H9 (cell line): ENCODE measurements at regions not wholly inside any gene's neighbourhood (a gene's known extent, or its start where the extent isn't known, plus 50 kb on each side); places are given as distances from the start of the nearest gene placed in this dataset.

Experiments used
- DNase-seq: peaks from one replicate; pipeline ENCODE4 v3.0.0-alpha.2; 2017
- H2AFZ ChIP-seq: one replicate; pipeline ENCODE4 v1.6.1; 2013; ENCODE audit warnings: mild to moderate bottlenecking, low read length, control low read depth, moderate library complexity
- H2AK5ac ChIP-seq: 2 replicates; pipeline ENCODE4 v1.6.1; 2013; ENCODE audit warnings: low read length, control low read depth, mixed read lengths; ENCODE audit not compliant: insufficient read length
- H2BK120ac ChIP-seq: one replicate; pipeline ENCODE4 v1.6.1; 2013; ENCODE audit warnings: low read depth, mild to moderate bottlenecking, low read length, control low read depth, inconsistent platforms; ENCODE audit not compliant: poor library complexity, severe bottlenecking
- H2BK12ac ChIP-seq: 2 replicates; pipeline ENCODE4 v1.6.1; 2013; ENCODE audit warnings: low read length, control low read depth, mixed read lengths, low read depth; ENCODE audit not compliant: insufficient read length
- H2BK15ac ChIP-seq: 2 replicates; pipeline ENCODE4 v1.6.1; 2013; ENCODE audit warnings: low read depth, low read length, control low read depth
- H2BK20ac ChIP-seq: one replicate; pipeline ENCODE4 v1.6.1; 2013; ENCODE audit warnings: low read depth, mild to moderate bottlenecking, low read length, control low read depth, inconsistent platforms; ENCODE audit not compliant: poor library complexity, severe bottlenecking
- H2BK5ac ChIP-seq: 2 replicates; pipeline ENCODE4 v1.6.1; 2013; ENCODE audit warnings: low read length, control low read depth, mixed read lengths; ENCODE audit not compliant: insufficient read length
- H3K14ac ChIP-seq: 2 replicates; pipeline ENCODE4 v1.6.1; 2013; ENCODE audit warnings: low read length, control low read depth; ENCODE audit not compliant: insufficient read depth
- H3K18ac ChIP-seq: 2 replicates; pipeline ENCODE4 v1.6.1; 2013; ENCODE audit warnings: low read depth, mild to moderate bottlenecking, mixed read lengths, low read length, control low read depth; ENCODE audit not compliant: insufficient read length
- H3K23ac ChIP-seq: 2 replicates; pipeline ENCODE4 v1.6.1; 2013; ENCODE audit warnings: low read length, control low read depth, mixed read lengths, low read depth; ENCODE audit not compliant: insufficient read length
- H3K23me2 ChIP-seq: 2 replicates; pipeline ENCODE4 v1.6.1; 2013; ENCODE audit warnings: low read depth, mild to moderate bottlenecking, mixed read lengths, low read length, control low read depth; ENCODE audit not compliant: insufficient read length, poor library complexity, severe bottlenecking
- H3K27ac ChIP-seq: 2 replicates; pipeline ENCODE4 v1.5.1; 2013; ENCODE audit warnings: low read length, control low read depth, mixed read lengths, low read depth; ENCODE audit not compliant: insufficient read length
- H3K27me3 ChIP-seq: 2 replicates; pipeline ENCODE4 v1.6.1; 2013; ENCODE audit warnings: low read length, control low read depth, inconsistent platforms; ENCODE audit not compliant: insufficient read depth
- H3K4ac ChIP-seq: 2 replicates; pipeline ENCODE4 v1.6.1; 2013; ENCODE audit warnings: low read depth, mild to moderate bottlenecking, control low read depth, inconsistent platforms, low read length, moderate library complexity
- H3K4me1 ChIP-seq: 2 replicates; pipeline ENCODE4 v1.6.1; 2013; ENCODE audit warnings: low read length, control low read depth, inconsistent platforms; ENCODE audit not compliant: insufficient read depth
- H3K4me2 ChIP-seq: 2 replicates; pipeline ENCODE4 v1.6.1; 2013; ENCODE audit warnings: low read length, control low read depth, mixed read lengths; ENCODE audit not compliant: insufficient read length, insufficient read depth
- H3K56ac ChIP-seq: 2 replicates; pipeline ENCODE4 v1.6.1; 2013; ENCODE audit warnings: low read depth, mild to moderate bottlenecking, mixed read lengths, low read length, control low read depth; ENCODE audit not compliant: insufficient read length
- H3K79me1 ChIP-seq: 2 replicates; pipeline ENCODE4 v1.6.1; 2013; ENCODE audit warnings: low read depth, mild to moderate bottlenecking, moderate library complexity, low read length, control low read depth, inconsistent platforms; ENCODE audit not compliant: insufficient read depth, poor library complexity, severe bottlenecking
- H3K79me2 ChIP-seq: 2 replicates; pipeline ENCODE4 v1.6.1; 2013; ENCODE audit warnings: low read length, control low read depth, inconsistent platforms; ENCODE audit not compliant: insufficient read depth
- H3K9ac ChIP-seq: 2 replicates; pipeline ENCODE4 v1.6.1; 2013; ENCODE audit warnings: low read length, control low read depth, mixed read lengths; ENCODE audit not compliant: insufficient read length; ENCODE audit errors: extremely low read depth
- H3K9me3 ChIP-seq: one replicate; pipeline ENCODE4 v1.6.1; 2013; ENCODE audit warnings: low read depth, low read length, inconsistent platforms; ENCODE audit not compliant: control insufficient read depth
- H3T11ph ChIP-seq: one replicate; pipeline ENCODE4 v1.6.1; 2013; ENCODE audit warnings: mild to moderate bottlenecking, low read length, control low read depth, inconsistent platforms
- H4K20me1 ChIP-seq: one replicate; pipeline ENCODE4 v1.6.1; 2013; ENCODE audit not compliant: control insufficient read depth, insufficient read length, insufficient read depth
- H4K5ac ChIP-seq: 2 replicates; pipeline ENCODE4 v1.6.1; 2013; ENCODE audit warnings: low read depth, mild to moderate bottlenecking, mixed read lengths, low read length, control low read depth; ENCODE audit not compliant: insufficient read length
- H4K8ac ChIP-seq: replicated peaks from 2 replicates; pipeline ENCODE4 v1.6.1; 2013; ENCODE audit warnings: low read length, control low read depth, mixed read lengths, low read depth; ENCODE audit not compliant: insufficient read length
- H4K91ac ChIP-seq: 2 replicates; pipeline ENCODE4 v1.6.1; 2013; ENCODE audit warnings: low read depth, mild to moderate bottlenecking, moderate library complexity, mixed read lengths, low read length, control low read depth; ENCODE audit not compliant: insufficient read length
- H3K27ac Mint-ChIP-seq, 3 experiments: 2 replicates in 2 of 3; 3 replicates in 1 of 3; pipeline ENCODE4 v1.8.0; 2020 to 2021; ENCODE audit warnings: mixed read lengths in 3 of 3, mild to moderate bottlenecking in 1 of 3, moderate library complexity in 1 of 3
- H3K27me3 Mint-ChIP-seq: 2 replicates; pipeline ENCODE4 v1.8.0; 2021; ENCODE audit warnings: low read depth, mild to moderate bottlenecking, moderate library complexity, mixed read lengths
- H3K36me3 Mint-ChIP-seq, 3 experiments: 2 replicates in 2 of 3; 3 replicates in 1 of 3; pipeline ENCODE4 v1.8.0; 2020 to 2021; ENCODE audit warnings: low read depth in 3 of 3, mixed read lengths in 3 of 3; ENCODE audit not compliant: insufficient read depth in 1 of 3
- H3K4me1 Mint-ChIP-seq, 2 experiments: 2 replicates each; pipeline ENCODE4 v1.8.0; 2020; ENCODE audit warnings: mixed read lengths in 2 of 2
- H3K4me3 Mint-ChIP-seq, 2 experiments: 2 replicates in 1 of 2; 3 replicates in 1 of 2; pipeline ENCODE4 v1.8.0; 2020 to 2021; ENCODE audit warnings: mild to moderate bottlenecking in 2 of 2, mixed read lengths in 2 of 2, moderate library complexity in 1 of 2
- H3K9me3 Mint-ChIP-seq, 2 experiments: 2 replicates in 1 of 2; 3 replicates in 1 of 2; pipeline ENCODE4 v1.8.0; 2020; ENCODE audit warnings: mild to moderate bottlenecking in 2 of 2, mixed read lengths in 2 of 2, moderate library complexity in 1 of 2
- WGBS: extraction: QIAGEN DNeasy Blood & Tissue Kit; methylation state at CpG from one replicate; pipeline ENCODE4 v1.1.7; 2013; ENCODE audit warnings: missing lambda C conversion rate, low lambda C conversion rate, mixed read lengths; ENCODE audit not compliant: insufficient read length; ENCODE audit errors: extremely low coverage; 5-methylcytosine and 5-hydroxymethylcytosine counted together
- TF ChIP-seq, protein P1 (sequence below): fragments of 200-600 bp; sonication (generic); conservative IDR thresholded peaks from 3 replicates; pipeline ENCODE4 v1.8.0; 2021; ENCODE audit warnings: antibody characterized with exemption, mild to moderate bottlenecking

DNA sequence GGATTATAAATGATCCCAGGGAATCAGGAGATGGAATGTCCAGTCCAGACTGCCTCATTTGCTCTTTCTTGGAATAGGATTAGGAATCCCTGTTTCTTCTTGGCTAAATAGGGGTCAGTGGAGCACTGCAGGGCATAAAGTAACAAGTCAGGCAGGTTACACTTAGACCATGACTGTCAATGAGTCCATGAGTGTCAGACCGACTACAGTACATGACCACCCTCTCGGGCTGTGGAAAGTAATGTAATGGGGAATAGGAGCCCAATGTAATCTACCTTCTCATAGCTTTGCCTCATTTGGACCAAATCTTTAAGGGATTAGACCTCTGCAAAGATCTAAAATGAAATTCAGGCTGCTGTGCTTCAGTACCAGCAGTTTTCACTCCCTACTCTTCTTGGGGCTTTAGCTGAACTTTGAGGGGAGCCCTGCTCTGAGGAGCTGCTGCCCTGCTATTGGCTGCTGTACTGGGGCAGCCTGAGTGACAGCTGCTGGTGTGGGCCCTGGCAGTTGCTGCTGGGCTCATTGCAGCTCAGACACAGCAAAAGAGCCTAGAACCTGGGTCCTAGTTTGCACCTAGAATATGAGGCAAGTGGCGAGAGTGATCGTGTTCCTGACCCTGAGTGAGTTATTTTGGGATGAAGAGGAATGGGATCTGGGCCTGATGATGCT lies 62.2 kb upstream of the OR4E1 start:
- Histone ChIP-seq H3K23ac (no peak overlapping the region), H3K27ac (no peak overlapping the region), H2BK5ac (no peak overlapping the region), H3K9me3 (no peaks in the 10 kb centered on the region), H3K18ac (no peak overlapping the region), H3K56ac (no peak overlapping the region), H2BK15ac (no peak overlapping the region), H4K5ac (no peak overlapping the region), H4K8ac (no peak overlapping the region), H4K91ac (no peak overlapping the region), H3K79me1 (no peaks in the 10 kb centered on the region), H2AFZ (no peak overlapping the region), H2BK120ac (no peak overlapping the region), H3K4me1 (no peaks in the 10 kb centered on the region), H4K20me1 (no peaks in the 10 kb centered on the region), H3K79me2 (no peaks in the 10 kb centered on the region), H3K4me2 (no peak overlapping the region), H3K27me3 (no peaks in the 10 kb centered on the region), H2BK12ac (no peak overlapping the region), H3K23me2 (no peaks in the 10 kb centered on the region), H3K14ac (no peak overlapping the region), H3K9ac (no peak overlapping the region), H2AK5ac (no peak overlapping the region), H3T11ph (no peak overlapping the region), H3K4ac (no peak overlapping the region), H2BK20ac (no peak overlapping the region)
- no peaks in the 10 kb centered on the region for H3K36me3 Mint-ChIP-seq
- no peak for DNase-seq
- TF ChIP-seq, protein P1, sequence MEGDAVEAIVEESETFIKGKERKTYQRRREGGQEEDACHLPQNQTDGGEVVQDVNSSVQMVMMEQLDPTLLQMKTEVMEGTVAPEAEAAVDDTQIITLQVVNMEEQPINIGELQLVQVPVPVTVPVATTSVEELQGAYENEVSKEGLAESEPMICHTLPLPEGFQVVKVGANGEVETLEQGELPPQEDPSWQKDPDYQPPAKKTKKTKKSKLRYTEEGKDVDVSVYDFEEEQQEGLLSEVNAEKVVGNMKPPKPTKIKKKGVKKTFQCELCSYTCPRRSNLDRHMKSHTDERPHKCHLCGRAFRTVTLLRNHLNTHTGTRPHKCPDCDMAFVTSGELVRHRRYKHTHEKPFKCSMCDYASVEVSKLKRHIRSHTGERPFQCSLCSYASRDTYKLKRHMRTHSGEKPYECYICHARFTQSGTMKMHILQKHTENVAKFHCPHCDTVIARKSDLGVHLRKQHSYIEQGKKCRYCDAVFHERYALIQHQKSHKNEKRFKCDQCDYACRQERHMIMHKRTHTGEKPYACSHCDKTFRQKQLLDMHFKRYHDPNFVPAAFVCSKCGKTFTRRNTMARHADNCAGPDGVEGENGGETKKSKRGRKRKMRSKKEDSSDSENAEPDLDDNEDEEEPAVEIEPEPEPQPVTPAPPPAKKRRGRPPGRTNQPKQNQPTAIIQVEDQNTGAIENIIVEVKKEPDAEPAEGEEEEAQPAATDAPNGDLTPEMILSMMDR, result no peak
- WGBS, result no CpG with 5 or more reads among the region's 4 CpGs
- no peaks in the 10 kb centered on the region; a peak in 1 of 5 replicates for H3K9me3 Mint-ChIP-seq
- H3K4me3 Mint-ChIP-seq, result no peak overlapping the region
- peak overlapping the region in 1 of 3 experiments; percentile 18; a peak in 1 of 7 replicates for H3K27ac Mint-ChIP-seq
- H3K4me1 Mint-ChIP-seq, result peaks cover under 1 to 2% of the 10 kb centered on the region in 2 experiments; a peak in 2 of 4 replicates
- H3K27me3 Mint-ChIP-seq, result peaks cover 23% of the 10 kb centered on the region
